Neural cell (in vitro differentiated cells): ENCODE measurements at regions not wholly inside any gene's neighbourhood (a gene's known extent, or its start where the extent isn't known, plus 50 kb on each side); places are given as distances from the start of the nearest gene placed in this dataset.

Experiments
- H2AFZ ChIP-seq: fragments of 200-600, 300-800 bp; sonication (generic), shearing (Covaris generic); 2 replicates; pipeline ENCODE4 v1.6.0; 2014; ENCODE audit warnings: low read depth, mild to moderate bottlenecking, antibody characterized with exemption, low read length, moderate library complexity
- H3F3A ChIP-seq: fragments of 200-600 bp; shearing (Covaris generic); 2 replicates; pipeline ENCODE4 v1.6.1; 2016; ENCODE audit warnings: mild to moderate bottlenecking, moderate library complexity, mixed read lengths, antibody characterized with exemption, low read length; ENCODE audit not compliant: insufficient read depth, poor library complexity, severe bottlenecking
- H3K27ac ChIP-seq: fragments of 200-600, 300-800 bp; sonication (generic), shearing (Covaris generic); 2 replicates; pipeline ENCODE4 v1.5.1; 2014; ENCODE audit warnings: mild to moderate bottlenecking, low read length, moderate library complexity
- H3K27me3 ChIP-seq: fragments of 300-800, 200-600 bp; sonication (generic), shearing (Covaris generic); 2 replicates; pipeline ENCODE4 v1.6.0; 2014; ENCODE audit warnings: mild to moderate bottlenecking, low read depth, low read length, moderate library complexity; ENCODE audit not compliant: insufficient read depth
- H3K36me3 ChIP-seq: fragments of 300-800, 200-600 bp; sonication (generic), shearing (Covaris generic); 2 replicates; pipeline ENCODE4 v1.5.1; 2014; ENCODE audit warnings: mild to moderate bottlenecking, antibody characterized with exemption, low read length, moderate library complexity; ENCODE audit not compliant: insufficient read depth
- H3K4me2 ChIP-seq: fragments of 300-800, 200-600 bp; sonication (generic), shearing (Covaris generic); 2 replicates; pipeline ENCODE4 v1.6.0; 2014; ENCODE audit warnings: mild to moderate bottlenecking, low read length
- H3K4me3 ChIP-seq: fragments of 300-800, 200-600 bp; sonication (generic), shearing (Covaris generic); 2 replicates; pipeline ENCODE4 v1.5.1; 2014; ENCODE audit warnings: mild to moderate bottlenecking, low read length, moderate library complexity
- H3K79me2 ChIP-seq: fragments of 200-600 bp; shearing (Covaris generic); replicated peaks from 2 replicates; pipeline ENCODE4 v1.6.0; 2014; ENCODE audit warnings: mild to moderate bottlenecking, low read length, moderate library complexity; ENCODE audit not compliant: insufficient read depth
- H3K9ac ChIP-seq: fragments of 300-800, 200-600 bp; sonication (generic), shearing (Covaris generic); 2 replicates; pipeline ENCODE4 v1.6.1; 2016; ENCODE audit warnings: mild to moderate bottlenecking, low read length, mixed read lengths
- H3K9me2 ChIP-seq: fragments of 200-600 bp; shearing (Covaris generic); 2 replicates; pipeline ENCODE4 v1.6.1; 2016; ENCODE audit warnings: mild to moderate bottlenecking, low read length, mixed read lengths; ENCODE audit not compliant: insufficient read depth
- H3K9me3 ChIP-seq: fragments of 200-600, 300-800 bp; sonication (generic), shearing (Covaris generic); 2 replicates; pipeline ENCODE4 v1.6.1; 2016; ENCODE audit warnings: mild to moderate bottlenecking, mixed run types, low read length, moderate library complexity, mixed read lengths
- H4K20me1 ChIP-seq: fragments of 200-600 bp; shearing (Covaris generic); 2 replicates; pipeline ENCODE4 v1.6.1; 2016; ENCODE audit warnings: mild to moderate bottlenecking, mixed run types; ENCODE audit not compliant: insufficient read depth
- CTCF ChIP-seq: fragments of 450-650 bp; IDR thresholded peaks from 2 replicates; pipeline ENCODE4 v1.5.1; 2014; ENCODE audit warnings: antibody characterized with exemption, mild to moderate bottlenecking, moderate library complexity; ENCODE audit not compliant: poor library complexity, severe bottlenecking
- EP300 ChIP-seq: fragments of 450-650 bp; conservative IDR thresholded peaks from 2 replicates; pipeline ENCODE4 v1.6.1; 2014; ENCODE audit warnings: antibody characterized with exemption, mild to moderate bottlenecking, moderate library complexity; ENCODE audit not compliant: poor library complexity, severe bottlenecking
- EZH2 ChIP-seq: fragments of 200-600, 300-800 bp; shearing (Covaris generic), sonication (generic); IDR thresholded peaks from 2 replicates; pipeline ENCODE4 v1.6.1; 2014; ENCODE audit warnings: antibody characterized with exemption, low read length, borderline replicate concordance, mild to moderate bottlenecking; ENCODE audit not compliant: insufficient read depth, poor library complexity, severe bottlenecking
- MXI1 ChIP-seq: fragments of 450-650 bp; conservative IDR thresholded peaks from 2 replicates; pipeline ENCODE4 v1.6.1; 2014; ENCODE audit warnings: antibody characterized with exemption, mild to moderate bottlenecking; ENCODE audit not compliant: poor library complexity, severe bottlenecking
- POLR2AphosphoS5 ChIP-seq: IDR thresholded peaks from 2 replicates; pipeline ENCODE4 v1.6.1; 2012
- RAD21 ChIP-seq: fragments of 450-650 bp; conservative IDR thresholded peaks from 2 replicates; pipeline ENCODE4 v1.6.1; 2014; ENCODE audit warnings: antibody characterized with exemption, mild to moderate bottlenecking, moderate library complexity
- REST ChIP-seq: IDR thresholded peaks from 2 replicates; pipeline ENCODE4 v1.6.1; 2012; ENCODE audit warnings: borderline replicate concordance
- SMC3 ChIP-seq: fragments of 450-650 bp; conservative IDR thresholded peaks from 2 replicates; pipeline ENCODE4 v1.6.1; 2014; ENCODE audit warnings: antibody characterized with exemption, mild to moderate bottlenecking, moderate library complexity; ENCODE audit not compliant: poor library complexity
- TAF1 ChIP-seq: IDR thresholded peaks from 2 replicates; pipeline ENCODE4 v1.6.1; 2012; ENCODE audit warnings: low read depth

GRCh38 chr17:70238228-70238627 is 68.9 kb downstream of the KCNJ2 start:
- Histone ChIP-seq H4K20me1 (no peaks in the 10 kb centered on the region), H3K27me3 (no peaks in the 10 kb centered on the region)
- TF ChIP-seq RAD21, result no peak
- TF ChIP-seq TAF1, result no peak
- no peak for TF ChIP-seq POLR2AphosphoS5
- TF ChIP-seq MXI1, result no peak
- TF ChIP-seq REST, result no peak
- TF ChIP-seq EP300, result no peak
- no peak for TF ChIP-seq CTCF
- TF ChIP-seq EZH2, result no peak
- no peak for TF ChIP-seq SMC3

GRCh38 chr17:70238646-70239045 is 69.3 kb downstream of the KCNJ2 start:
- H3K79me2 ChIP-seq, result no peaks in the 10 kb centered on the region
- no peaks in the 10 kb centered on the region for H3K36me3 ChIP-seq
- no peak overlapping the region for H3K9ac ChIP-seq
- H3K9me2 ChIP-seq, result no peaks in the 10 kb centered on the region
- H3K4me3 ChIP-seq, result no peak overlapping the region
- H3K4me2 ChIP-seq, result no peak overlapping the region
- H4K20me1 ChIP-seq, result no peaks in the 10 kb centered on the region
- TF ChIP-seq RAD21 (no peak), MXI1 (no peak), POLR2AphosphoS5 (no peak), SMC3 (no peak), EP300 (no peak), TAF1 (no peak), REST (no peak), CTCF (no peak), EZH2 (no peak)
- H3K9me3 ChIP-seq, result no peaks in the 10 kb centered on the region
- no peak overlapping the region for H3K27ac ChIP-seq
- H3K27me3 ChIP-seq, result no peaks in the 10 kb centered on the region
- no peaks in the 10 kb centered on the region for H3F3A ChIP-seq
- H2AFZ ChIP-seq, result no peak overlapping the region

More at GRCh38 chr17:70238228-70238627, 68.9 kb downstream of the KCNJ2 start:
- H3K4me3 ChIP-seq, result no peak overlapping the region
- no peaks in the 10 kb centered on the region for H3K9me2 ChIP-seq
- no peaks in the 10 kb centered on the region for H3K36me3 ChIP-seq
- no peaks in the 10 kb centered on the region for H3F3A ChIP-seq
- H3K4me2 ChIP-seq, result no peak overlapping the region
- no peak overlapping the region for H2AFZ ChIP-seq
- no peaks in the 10 kb centered on the region for H3K79me2 ChIP-seq
- H3K9ac ChIP-seq, result no peak overlapping the region
- H3K9me3 ChIP-seq, result no peaks in the 10 kb centered on the region
- no peak overlapping the region for H3K27ac ChIP-seq
